ENCODE measurements at regions not wholly inside any gene's neighbourhood (a gene's known extent, or its start where the extent isn't known, plus 50 kb on each side); places are given as distances from the start of the nearest gene placed in this dataset.

DNA sequence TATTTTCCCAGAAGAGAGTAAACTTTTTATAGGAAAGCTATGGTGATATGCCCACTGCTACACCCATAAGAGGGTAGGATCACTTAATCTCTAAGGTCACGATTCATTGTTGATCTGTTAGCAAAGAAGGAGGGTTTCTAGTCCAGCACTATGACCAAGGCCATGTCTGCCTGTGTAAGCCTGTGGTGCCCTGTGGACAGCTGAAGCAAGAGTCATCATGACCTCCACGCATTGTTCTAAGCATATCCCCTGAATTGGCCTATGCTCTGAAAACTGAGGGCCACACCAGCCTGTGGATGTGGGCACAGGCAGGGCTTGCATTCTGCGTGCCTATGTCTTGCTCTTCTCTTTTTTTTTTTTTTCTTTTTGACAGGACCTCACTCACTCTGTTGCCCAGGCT is 89.8 kb upstream of the SMIM21 start:
- no peaks in the 10 kb centered on the region for H3K36me3 ChIP-seq
- TF ChIP-seq, protein P1, sequence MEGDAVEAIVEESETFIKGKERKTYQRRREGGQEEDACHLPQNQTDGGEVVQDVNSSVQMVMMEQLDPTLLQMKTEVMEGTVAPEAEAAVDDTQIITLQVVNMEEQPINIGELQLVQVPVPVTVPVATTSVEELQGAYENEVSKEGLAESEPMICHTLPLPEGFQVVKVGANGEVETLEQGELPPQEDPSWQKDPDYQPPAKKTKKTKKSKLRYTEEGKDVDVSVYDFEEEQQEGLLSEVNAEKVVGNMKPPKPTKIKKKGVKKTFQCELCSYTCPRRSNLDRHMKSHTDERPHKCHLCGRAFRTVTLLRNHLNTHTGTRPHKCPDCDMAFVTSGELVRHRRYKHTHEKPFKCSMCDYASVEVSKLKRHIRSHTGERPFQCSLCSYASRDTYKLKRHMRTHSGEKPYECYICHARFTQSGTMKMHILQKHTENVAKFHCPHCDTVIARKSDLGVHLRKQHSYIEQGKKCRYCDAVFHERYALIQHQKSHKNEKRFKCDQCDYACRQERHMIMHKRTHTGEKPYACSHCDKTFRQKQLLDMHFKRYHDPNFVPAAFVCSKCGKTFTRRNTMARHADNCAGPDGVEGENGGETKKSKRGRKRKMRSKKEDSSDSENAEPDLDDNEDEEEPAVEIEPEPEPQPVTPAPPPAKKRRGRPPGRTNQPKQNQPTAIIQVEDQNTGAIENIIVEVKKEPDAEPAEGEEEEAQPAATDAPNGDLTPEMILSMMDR (IDR thresholded peaks at IDR 0.05) = no peak
- no peak for TF ChIP-seq EP300 (IDR thresholded peaks at IDR 0.05)
- 100% methylated on average over 3 of the region's 3 CpGs for WGBS, 2 donors (ENCODE audit: low coverage in 1 of 2)
- no peak overlapping the region for H3K27ac ChIP-seq
- peaks cover 0 to 22% (median 0%) of the 10 kb centered on the region in 3 donors for H3K9me3 ChIP-seq
- ATAC-seq = no peak
- no peaks in the 10 kb centered on the region for H3K4me1 ChIP-seq
- no peaks in the 10 kb centered on the region for H3K27me3 ChIP-seq
- no peak overlapping the region for H3K4me3 ChIP-seq

DNA sequence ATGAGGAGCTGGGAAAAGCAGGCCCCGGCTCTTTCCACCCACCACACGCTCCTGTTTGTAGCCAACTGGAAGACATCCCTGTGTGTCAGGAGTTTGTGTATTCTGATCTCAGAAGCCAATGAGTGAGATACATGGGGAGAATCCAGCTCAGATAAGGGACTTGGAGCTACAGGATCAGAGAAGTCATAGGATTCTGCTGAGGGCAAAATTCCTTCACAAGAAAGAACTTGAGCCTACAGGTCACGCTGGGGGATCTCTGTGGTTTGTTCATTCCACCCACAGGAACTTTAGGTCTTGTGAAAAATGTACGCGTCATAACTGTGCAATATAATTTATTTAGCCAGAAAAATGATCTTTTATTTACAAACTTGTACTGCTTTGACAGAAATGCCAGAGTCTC is 80.1 kb upstream of the SMIM21 start:
- Histone ChIP-seq H3K27ac (no peak overlapping the region), H3K36me3 (no peaks in the 10 kb centered on the region), H3K4me3 (no peak overlapping the region), H3K4me1 (no peaks in the 10 kb centered on the region), H3K27me3 (no peaks in the 10 kb centered on the region), H3K9me3 (peaks cover 0 to 10% (median 0%) of the 10 kb centered on the region in 3 donors)
- no peak for ATAC-seq
- whole genome bisulfite sequencing, 2 donors (ENCODE audit: low coverage in 1 of 2) = 75 to 86% methylated on average over 3 of the region's 5 CpGs
- TF ChIP-seq POLR2A (IDR thresholded peaks at IDR 0.05) = no peak
- no peak for TF ChIP-seq POLR2AphosphoS5 (IDR thresholded peaks at IDR 0.05)
- no peak for TF ChIP-seq EP300 (IDR thresholded peaks at IDR 0.05)
- TF ChIP-seq, protein P1 (IDR thresholded peaks at IDR 0.05) = no peak

DNA sequence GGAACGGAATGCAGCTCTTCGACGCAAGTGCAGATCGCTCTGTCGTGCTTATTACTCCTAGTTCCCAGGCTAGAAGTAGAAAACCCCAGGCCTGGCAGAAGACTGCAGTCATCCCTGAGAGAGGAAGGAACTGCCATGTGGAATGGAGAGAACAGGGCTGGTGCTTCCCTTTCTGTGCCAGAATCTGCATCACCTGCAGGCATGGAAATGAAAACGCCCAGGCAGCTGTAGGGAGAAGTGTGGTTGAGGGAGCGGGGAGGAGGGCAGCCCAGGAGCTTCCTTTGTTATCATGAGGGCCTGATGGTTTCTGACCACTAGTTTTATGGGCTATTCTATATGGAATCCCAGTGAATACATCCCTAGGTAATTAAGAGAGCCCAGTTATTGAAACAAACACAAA is 79.4 kb upstream of the SMIM21 start:
- Histone ChIP-seq H3K27me3 (no peaks in the 10 kb centered on the region), H3K9me3 (peaks cover 0 to 4% (median 0%) of the 10 kb centered on the region in 3 donors), H3K4me3 (no peak overlapping the region), H3K27ac (no peak overlapping the region), H3K36me3 (no peaks in the 10 kb centered on the region), H3K4me1 (no peaks in the 10 kb centered on the region)
- 84% methylated on average over 2 to 7 of the region's 7 CpGs for WGBS, 2 donors (ENCODE audit: low coverage in 1 of 2)
- ATAC-seq = no peak
- TF ChIP-seq POLR2AphosphoS5 (IDR thresholded peaks at IDR 0.05) (no peak), EP300 (IDR thresholded peaks at IDR 0.05) (no peak), POLR2A (IDR thresholded peaks at IDR 0.05) (no peak)
- TF ChIP-seq, protein P1 (IDR thresholded peaks at IDR 0.05) = no peak

DNA sequence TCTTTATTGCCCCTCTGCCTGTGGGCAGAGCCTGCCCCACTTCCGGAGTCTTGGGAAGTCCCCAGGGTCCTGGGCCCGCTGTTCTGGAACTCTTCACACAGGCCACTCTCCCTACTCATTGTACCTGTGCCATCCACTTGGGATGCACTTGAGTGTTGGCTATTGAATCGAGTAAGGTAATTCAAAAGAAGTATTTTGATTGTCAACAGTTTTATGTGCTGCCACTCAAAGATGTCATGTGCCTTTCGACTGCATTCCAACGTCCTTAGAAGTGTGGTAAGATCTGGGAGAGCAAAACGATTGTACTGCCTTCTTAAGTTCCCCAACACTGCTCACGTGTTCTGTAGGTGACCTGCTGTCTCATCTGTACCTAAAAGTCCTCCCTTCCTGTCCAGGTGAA is 77.0 kb upstream of the SMIM21 start:
- Histone ChIP-seq H3K9me3 (no peaks in the 10 kb centered on the region), H3K4me3 (no peak overlapping the region), H3K36me3 (no peaks in the 10 kb centered on the region), H3K27me3 (no peaks in the 10 kb centered on the region), H3K4me1 (no peaks in the 10 kb centered on the region), H3K27ac (no peak overlapping the region)
- WGBS, 2 donors (ENCODE audit: low coverage in 1 of 2) = 79 to 82% methylated on average over 4 to 7 of the region's 7 CpGs
- TF ChIP-seq EP300 (IDR thresholded peaks at IDR 0.05) = no peak
- no peak for TF ChIP-seq POLR2AphosphoS5 (IDR thresholded peaks at IDR 0.05)
- TF ChIP-seq, protein P1 (IDR thresholded peaks at IDR 0.05) = no peak
- no peak for TF ChIP-seq POLR2A (IDR thresholded peaks at IDR 0.05)
- ATAC-seq = no peak

DNA sequence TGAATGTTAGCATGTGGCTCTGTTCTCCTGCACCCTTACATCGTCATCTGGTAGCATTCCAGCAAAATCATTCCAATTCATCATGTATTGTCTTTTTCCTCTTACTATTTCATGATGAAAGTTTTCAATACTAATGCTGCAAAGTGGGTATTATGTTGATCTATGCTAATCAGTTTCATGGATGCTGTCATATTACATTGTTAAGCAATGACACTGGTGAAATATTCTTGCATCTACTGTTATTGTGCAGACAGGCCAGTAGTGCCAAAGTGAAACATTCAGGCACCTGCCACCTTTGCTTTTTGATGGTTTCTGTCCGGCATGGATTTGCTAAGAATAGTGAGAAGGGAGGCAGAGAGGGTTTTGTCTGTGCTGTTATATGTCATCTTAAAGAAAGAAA is 76.1 kb upstream of the SMIM21 start:
- Histone ChIP-seq H3K27ac (no peak overlapping the region), H3K4me3 (no peak overlapping the region), H3K9me3 (no peaks in the 10 kb centered on the region), H3K27me3 (no peaks in the 10 kb centered on the region), H3K4me1 (no peaks in the 10 kb centered on the region), H3K36me3 (no peaks in the 10 kb centered on the region)
- TF ChIP-seq EP300 (IDR thresholded peaks at IDR 0.05) = no peak
- TF ChIP-seq, protein P1 (IDR thresholded peaks at IDR 0.05) = no peak
- no peak for TF ChIP-seq POLR2AphosphoS5 (IDR thresholded peaks at IDR 0.05)
- no peak for TF ChIP-seq POLR2A (IDR thresholded peaks at IDR 0.05)
- 74 to 83% methylated on average over 2 of the region's 2 CpGs for WGBS, 2 donors (ENCODE audit: low coverage in 1 of 2)
- no peak for ATAC-seq
